GM12865 (cell line): ENCODE measurements at regions not wholly inside any gene's neighbourhood (a gene's known extent, or its start where the extent isn't known, plus 50 kb on each side); places are given as distances from the start of the nearest gene placed in this dataset.

ENCODE experiments used
- DNase-seq: peaks from one replicate; pipeline ENCODE4 v3.0.0; 2010; ENCODE audit warnings: low read depth
- H3K4me3 ChIP-seq: 2 replicates; pipeline ENCODE4 v1.5.1; 2011; ENCODE audit warnings: mild to moderate bottlenecking, low read depth, low read length, control low read depth
- CTCF ChIP-seq: IDR thresholded peaks from 2 replicates; pipeline ENCODE4 v1.5.1; 2011; ENCODE audit warnings: low read length, control low read depth, low read depth, inconsistent platforms; ENCODE audit not compliant: insufficient read depth; ENCODE audit errors: missing control alignments

DNA sequence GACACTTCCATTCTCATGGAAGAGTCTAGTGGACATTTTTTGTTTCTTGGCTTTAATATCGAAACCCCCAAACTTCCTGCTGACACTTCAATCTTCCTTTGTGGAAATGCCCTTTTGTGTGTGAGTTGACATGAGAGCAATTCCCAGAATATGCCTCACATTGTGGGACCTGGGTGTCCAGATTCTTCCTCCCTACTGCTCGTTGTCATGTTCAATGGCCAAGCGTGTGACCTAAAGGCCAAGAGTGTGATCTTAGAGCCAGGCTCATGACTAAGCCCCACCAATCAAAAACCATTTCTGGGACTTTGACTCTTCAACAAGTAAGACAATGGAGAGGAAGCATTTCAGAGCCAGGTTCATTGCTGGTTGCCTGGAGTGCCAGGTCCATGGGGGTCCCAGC lies 52.5 kb upstream of the BMPER start:
- no peak for TF ChIP-seq CTCF
- no peak overlapping the region for H3K4me3 ChIP-seq
- DNase-seq: no peak

- no peak for DNase-seq
- TF ChIP-seq CTCF: no peak
- H3K4me3 ChIP-seq: no peak overlapping the region
These were observed 51.8 kb upstream of the BMPER start for GRCh38 chr7:33853361-33854062.

GRCh38 chr7:33854178-33854577 lies 51.2 kb upstream of the BMPER start:
- H3K4me3 ChIP-seq: no peak overlapping the region
- TF ChIP-seq CTCF: no peak
- DNase-seq: no peak

GRCh38 chr7:33854801-33855350 lies 50.5 kb upstream of the BMPER start:
- TF ChIP-seq CTCF: no peak
- no peak for DNase-seq
- no peak overlapping the region for H3K4me3 ChIP-seq
